Body of pancreas (tissue), 4 donors: ENCODE measurements at regions not wholly inside any gene's neighbourhood (a gene's known extent, or its start where the extent isn't known, plus 50 kb on each side); places are given as distances from the start of the nearest gene placed in this dataset.

Experiments used
- CTCF ChIP-seq, 7 experiments: fragments of 450-650 bp in 4 of 7; fragments of 200-600 bp in 3 of 7; sonication (generic) in 3 of 7; IDR thresholded peaks; one replicate each; pipeline ENCODE4 v1.5.1; 2016 to 2019; ENCODE audit warnings: antibody characterized with exemption in 7 of 7
- POLR2A ChIP-seq, 3 donors: fragments of 450-650 bp; IDR thresholded peaks; one replicate each; pipeline ENCODE4 v1.6.1; 2016; ENCODE audit warnings: antibody characterized with exemption in 3 of 3, mild to moderate bottlenecking in 2 of 3

DNA sequence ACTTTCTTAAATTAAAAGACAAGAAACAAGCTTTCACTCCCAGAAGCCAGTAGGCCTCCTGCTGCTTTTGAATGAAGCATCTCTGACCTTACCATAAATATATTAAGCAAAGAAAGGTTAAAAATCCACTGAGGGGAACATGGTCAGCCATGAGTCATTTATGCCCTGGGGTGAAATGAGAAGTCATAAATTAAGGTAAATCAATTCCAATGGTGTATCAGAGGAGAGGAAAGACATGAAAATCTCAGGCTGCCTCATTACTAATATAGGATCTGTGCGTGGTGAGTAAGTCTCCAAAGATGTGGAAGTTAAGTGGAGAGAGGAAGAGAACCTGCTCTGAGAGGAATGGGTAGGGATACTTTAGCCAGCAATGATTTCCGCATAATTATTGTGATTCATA, 292.3 kb upstream of the CHAC2 start:
- TF ChIP-seq CTCF (IDR thresholded peaks at IDR 0.05) (no peak), POLR2A (IDR thresholded peaks at IDR 0.05) (no peak)
